ENCODE measurements at regions not wholly inside any gene's neighbourhood (a gene's known extent, or its start where the extent isn't known, plus 50 kb on each side); places are given as distances from the start of the nearest gene placed in this dataset.

DNA sequence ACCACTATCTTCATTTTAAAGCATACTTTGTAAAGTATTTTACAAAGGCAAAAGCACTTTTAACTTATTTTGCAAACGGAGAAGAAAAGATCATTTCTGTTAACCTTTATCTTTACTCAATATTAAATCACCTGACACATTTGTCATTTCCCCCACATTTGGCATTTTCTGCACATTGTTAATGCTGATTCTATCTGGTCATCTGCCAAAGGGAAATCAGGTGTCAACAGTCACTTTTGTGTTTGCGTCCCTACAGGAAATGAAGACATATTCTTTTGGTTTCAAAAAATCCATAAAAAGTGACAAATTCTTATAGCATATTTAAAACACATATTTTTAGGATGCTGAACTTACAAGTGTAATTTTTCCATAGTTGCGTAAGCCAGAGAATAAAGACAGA lies 191.3 kb upstream of the TMEM161B start:
- H3K36me3 Mint-ChIP-seq: no peaks in the 10 kb centered on the region
- no peak overlapping the region for H3K4me3 Mint-ChIP-seq
- no peaks in the 10 kb centered on the region for H3K4me1 Mint-ChIP-seq
- no peaks in the 10 kb centered on the region for H3K9me3 Mint-ChIP-seq
- no peaks in the 10 kb centered on the region for H3K27me3 Mint-ChIP-seq
- H3K27ac Mint-ChIP-seq: no peak overlapping the region

DNA sequence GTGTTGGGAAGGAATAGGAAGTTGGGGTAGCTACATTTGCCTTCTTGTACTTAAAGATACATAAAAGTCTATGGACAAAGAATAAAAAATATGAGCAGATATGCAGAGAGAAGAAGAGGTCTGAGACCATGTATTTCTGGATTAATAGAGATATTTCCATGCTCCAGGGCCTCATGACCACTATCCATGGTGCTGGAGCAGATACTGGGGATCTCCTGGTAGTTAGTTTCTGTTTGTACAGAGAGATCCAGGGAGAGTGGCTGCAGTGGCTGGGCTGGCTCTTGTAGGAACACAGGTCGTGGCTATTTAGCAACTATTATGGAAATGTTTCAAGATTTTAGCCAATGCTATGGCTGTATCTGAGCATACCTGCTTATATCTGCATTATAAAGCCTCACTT lies 184.2 kb upstream of the TMEM161B start:
- H3K9me3 Mint-ChIP-seq: peaks cover 0 to 5% (median 3%) of the 10 kb centered on the region in 3 donors
- H3K36me3 Mint-ChIP-seq: peaks cover 2% of the 10 kb centered on the region
- no peaks in the 10 kb centered on the region for H3K4me1 Mint-ChIP-seq
- no peak overlapping the region for H3K27ac Mint-ChIP-seq
- no peak overlapping the region for H3K4me3 Mint-ChIP-seq
- H3K27me3 Mint-ChIP-seq: peaks cover 1% of the 10 kb centered on the region

DNA sequence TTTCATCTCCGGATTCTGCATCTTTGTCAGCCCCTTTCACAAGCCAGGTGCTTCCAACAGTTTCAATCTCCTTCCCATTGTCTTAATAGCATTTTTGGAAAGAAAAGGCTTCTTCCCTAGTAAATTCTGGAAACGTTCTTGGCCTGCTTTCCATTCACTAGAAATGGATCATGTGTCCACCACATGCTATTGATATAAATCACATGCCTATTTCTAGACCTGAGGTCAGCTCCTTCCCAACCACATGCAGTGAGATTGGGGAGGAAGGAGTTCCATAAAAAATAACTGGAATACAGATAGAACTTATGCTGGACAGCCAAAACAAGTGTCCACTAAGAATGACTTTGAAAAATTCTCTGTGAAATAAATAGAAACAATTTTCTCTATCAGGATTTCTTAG lies 181.6 kb upstream of the TMEM161B start:
- H3K27me3 Mint-ChIP-seq: peaks cover 1% of the 10 kb centered on the region
- H3K36me3 Mint-ChIP-seq: peaks cover 2% of the 10 kb centered on the region
- H3K27ac Mint-ChIP-seq: no peak overlapping the region
- H3K4me1 Mint-ChIP-seq: no peaks in the 10 kb centered on the region
- H3K4me3 Mint-ChIP-seq: no peak overlapping the region
- peaks cover 0 to 5% (median 3%) of the 10 kb centered on the region in 3 donors for H3K9me3 Mint-ChIP-seq

DNA sequence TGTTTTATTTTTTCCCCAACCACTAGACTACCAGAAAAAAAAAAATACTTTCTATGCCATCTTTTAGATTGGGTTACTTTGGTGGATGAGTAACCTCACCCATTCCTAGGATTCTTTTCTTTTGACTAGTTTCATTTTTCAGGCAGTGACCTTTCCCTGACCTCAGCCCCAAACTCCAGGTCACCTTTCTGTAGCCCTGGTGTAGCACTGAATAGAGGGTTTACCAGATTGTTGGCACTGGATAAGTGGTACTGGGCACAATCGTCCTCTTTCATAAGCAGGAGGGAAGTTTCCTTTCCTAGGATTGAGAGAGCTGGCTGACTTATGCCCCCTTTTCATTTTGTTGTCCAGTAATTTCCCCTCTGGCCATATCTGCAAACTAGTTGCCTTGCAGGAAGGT lies 169.4 kb upstream of the TMEM161B start:
- Mint-ChIP-seq H3K9me3 (peaks cover 0 to 4% (median 2%) of the 10 kb centered on the region in 3 donors), H3K36me3 (no peaks in the 10 kb centered on the region), H3K27ac (no peak overlapping the region), H3K27me3 (peaks cover 5% of the 10 kb centered on the region), H3K4me3 (no peak overlapping the region), H3K4me1 (no peaks in the 10 kb centered on the region)

DNA sequence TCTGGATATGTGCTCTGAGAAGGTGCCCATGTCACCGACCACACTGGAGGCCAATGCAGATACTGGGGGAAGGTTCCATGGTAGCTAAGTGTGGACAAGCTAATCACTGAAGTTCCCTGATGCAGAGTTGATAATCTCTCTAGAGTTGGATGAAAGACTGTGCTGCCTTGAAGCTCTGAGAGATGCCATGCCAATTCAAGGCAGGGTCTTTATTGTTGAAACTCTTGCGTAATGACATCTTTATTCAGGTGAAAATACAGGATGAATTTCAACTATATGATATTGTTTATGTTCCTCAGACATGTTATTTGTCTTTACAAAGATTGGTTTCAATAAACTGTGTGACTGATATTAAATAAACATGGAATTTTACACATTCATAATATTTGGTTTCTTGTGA lies 167.6 kb upstream of the TMEM161B start:
- peaks cover 0 to 4% (median 2%) of the 10 kb centered on the region in 3 donors for H3K9me3 Mint-ChIP-seq
- no peaks in the 10 kb centered on the region for H3K36me3 Mint-ChIP-seq
- H3K4me3 Mint-ChIP-seq: no peak overlapping the region
- no peak overlapping the region for H3K27ac Mint-ChIP-seq
- peaks cover 5% of the 10 kb centered on the region for H3K27me3 Mint-ChIP-seq
- no peaks in the 10 kb centered on the region for H3K4me1 Mint-ChIP-seq

DNA sequence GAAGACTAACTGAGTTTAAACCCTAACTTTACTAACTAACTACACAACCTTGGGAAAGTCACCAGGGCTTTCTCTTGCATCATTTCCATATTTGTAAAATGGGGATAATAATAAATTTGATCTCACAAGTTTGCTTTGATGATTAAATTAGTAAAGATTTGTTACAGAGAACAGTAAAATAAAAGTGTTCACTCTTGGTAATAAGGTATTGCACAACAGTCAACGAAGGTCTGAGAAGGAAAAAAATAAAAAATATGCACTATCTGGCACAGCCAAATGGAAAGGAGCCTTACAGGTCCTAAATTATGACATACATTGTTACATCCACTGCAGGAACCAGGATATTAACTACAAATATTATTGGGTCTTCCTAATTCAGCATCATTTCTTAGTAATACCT lies 160.0 kb upstream of the TMEM161B start:
- Mint-ChIP-seq H3K4me1 (no peaks in the 10 kb centered on the region), H3K27me3 (no peaks in the 10 kb centered on the region), H3K4me3 (no peak overlapping the region), H3K9me3 (no peaks in the 10 kb centered on the region), H3K27ac (no peak overlapping the region), H3K36me3 (no peaks in the 10 kb centered on the region)

DNA sequence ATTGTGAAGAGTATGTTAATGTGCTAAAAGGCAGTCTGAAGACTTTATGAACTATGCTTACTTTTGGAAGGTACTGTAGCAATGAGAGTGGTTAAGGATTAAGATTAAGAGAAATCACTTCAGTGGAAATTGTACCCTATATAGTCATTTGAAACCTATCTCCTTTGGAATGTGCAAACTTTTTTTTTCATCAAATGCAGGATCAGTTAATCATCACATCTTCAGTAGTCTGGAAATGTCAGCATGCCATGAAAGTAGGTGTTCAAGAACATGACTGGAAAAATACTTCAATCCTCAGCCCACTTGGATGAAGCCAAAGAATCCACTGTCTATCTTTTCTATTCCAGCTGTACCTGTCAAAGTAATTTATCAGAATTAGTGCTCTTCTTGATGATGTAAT lies 157.8 kb upstream of the TMEM161B start:
- Mint-ChIP-seq H3K36me3 (no peaks in the 10 kb centered on the region), H3K27me3 (no peaks in the 10 kb centered on the region), H3K4me1 (no peaks in the 10 kb centered on the region), H3K9me3 (no peaks in the 10 kb centered on the region), H3K27ac (no peak overlapping the region), H3K4me3 (no peak overlapping the region)

DNA sequence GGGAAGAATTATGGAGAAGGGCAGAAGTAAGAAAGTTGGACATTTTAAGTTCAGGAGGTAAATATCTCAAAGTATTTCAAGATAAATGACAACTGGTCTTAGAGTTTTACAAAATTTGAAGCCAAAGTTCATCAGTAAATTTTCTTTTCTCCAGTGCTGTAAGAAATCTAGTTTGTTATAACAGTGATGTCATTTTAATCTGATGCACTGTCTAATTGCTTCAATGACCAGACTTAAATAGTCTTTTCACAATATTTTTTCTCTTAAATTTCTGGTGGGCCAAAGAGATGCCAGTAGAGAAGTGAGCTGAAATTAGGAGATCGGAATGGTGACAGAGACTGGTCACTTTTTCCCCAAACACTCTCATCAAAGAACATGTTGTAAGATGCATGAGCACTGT lies 156.5 kb upstream of the TMEM161B start:
- H3K9me3 Mint-ChIP-seq: no peaks in the 10 kb centered on the region
- no peaks in the 10 kb centered on the region for H3K36me3 Mint-ChIP-seq
- no peak overlapping the region for H3K4me3 Mint-ChIP-seq
- no peak overlapping the region for H3K27ac Mint-ChIP-seq
- H3K4me1 Mint-ChIP-seq: no peaks in the 10 kb centered on the region
- H3K27me3 Mint-ChIP-seq: no peaks in the 10 kb centered on the region

DNA sequence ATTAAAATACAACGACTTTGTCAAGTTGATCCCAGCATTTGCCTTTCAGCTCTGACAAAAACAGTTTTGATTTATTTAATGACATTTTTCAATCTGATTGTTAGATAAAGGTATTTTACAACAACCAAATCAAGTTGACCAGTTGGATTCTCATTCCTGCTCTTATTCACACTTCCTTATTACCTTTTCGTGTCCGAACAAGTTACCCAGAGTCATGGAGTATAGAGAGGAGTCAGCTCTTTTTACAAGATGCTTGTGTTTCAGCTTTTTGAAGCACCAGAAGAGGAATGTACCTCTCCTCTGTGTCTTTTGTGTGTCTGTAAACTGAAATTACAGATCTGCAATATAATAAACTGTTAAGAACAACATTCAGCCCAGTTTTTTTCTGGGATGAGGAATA lies 151.3 kb upstream of the TMEM161B start:
- H3K36me3 Mint-ChIP-seq: peaks cover 2% of the 10 kb centered on the region
- H3K27ac Mint-ChIP-seq: no peak overlapping the region
- no peaks in the 10 kb centered on the region for H3K27me3 Mint-ChIP-seq
- H3K9me3 Mint-ChIP-seq: no peaks in the 10 kb centered on the region
- H3K4me3 Mint-ChIP-seq: no peak overlapping the region
- H3K4me1 Mint-ChIP-seq: no peaks in the 10 kb centered on the region

DNA sequence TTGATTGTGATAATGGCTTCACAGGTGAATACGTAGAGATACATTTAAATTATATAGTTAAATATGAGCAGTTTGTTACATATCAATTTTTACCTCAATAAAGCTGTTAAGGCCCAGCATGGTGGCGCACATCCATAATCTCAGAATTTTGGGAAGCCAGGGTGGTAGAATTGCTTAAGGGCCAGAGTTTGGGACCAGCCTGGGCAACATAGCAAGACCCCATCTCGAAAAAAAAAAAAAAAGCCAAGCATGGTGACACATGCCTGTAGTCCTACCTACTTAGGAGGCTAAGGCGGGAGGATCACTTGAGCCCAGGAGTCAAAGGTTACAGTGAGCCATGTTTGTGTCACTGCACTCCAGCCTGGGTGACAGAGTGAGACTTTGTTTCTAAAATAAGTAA lies 138.7 kb upstream of the TMEM161B start:
- Mint-ChIP-seq H3K36me3 (no peaks in the 10 kb centered on the region), H3K9me3 (no peaks in the 10 kb centered on the region), H3K27ac (no peak overlapping the region), H3K27me3 (no peaks in the 10 kb centered on the region), H3K4me1 (no peaks in the 10 kb centered on the region), H3K4me3 (no peak overlapping the region)

DNA sequence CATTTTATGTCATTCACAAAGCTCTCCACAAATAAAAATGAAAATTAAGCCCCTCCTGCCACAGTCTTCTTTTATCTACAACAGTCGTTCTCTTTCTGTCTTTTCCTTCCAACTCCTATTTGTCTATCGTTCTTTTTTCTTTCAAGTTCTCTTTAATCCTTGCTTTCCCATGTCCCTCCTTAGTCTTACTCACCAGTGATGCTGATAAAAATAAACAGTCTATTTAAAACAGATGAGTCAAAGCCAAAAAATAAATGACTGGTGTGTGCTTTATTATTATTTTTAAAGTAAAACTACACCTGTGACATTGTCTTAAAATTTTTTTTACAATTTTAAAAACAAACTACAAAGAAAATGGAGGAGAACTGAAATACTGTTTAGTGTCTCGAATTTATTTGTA lies 137.1 kb upstream of the TMEM161B start:
- H3K36me3 Mint-ChIP-seq: no peaks in the 10 kb centered on the region
- H3K4me3 Mint-ChIP-seq: no peak overlapping the region
- H3K9me3 Mint-ChIP-seq: no peaks in the 10 kb centered on the region
- H3K4me1 Mint-ChIP-seq: no peaks in the 10 kb centered on the region
- no peak overlapping the region for H3K27ac Mint-ChIP-seq
- H3K27me3 Mint-ChIP-seq: no peaks in the 10 kb centered on the region

DNA sequence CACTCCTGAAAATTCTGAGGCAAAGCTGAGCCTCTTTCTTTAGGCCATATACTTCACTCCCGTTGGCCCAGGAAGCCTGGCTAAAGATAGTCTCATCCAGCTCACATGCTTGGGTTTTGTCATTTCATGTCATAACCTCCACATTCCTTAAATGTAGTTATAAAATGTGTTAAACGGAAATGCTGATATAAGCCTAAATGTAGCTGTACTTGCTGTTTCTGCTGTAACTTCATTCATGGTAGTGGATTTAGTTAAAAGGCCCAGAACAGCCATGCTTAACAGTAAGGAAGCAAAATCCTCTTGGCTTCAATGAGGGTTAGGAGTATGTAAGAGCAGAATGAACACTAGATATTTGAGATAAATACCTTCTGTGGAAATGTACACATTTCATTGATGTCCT lies 135.8 kb upstream of the TMEM161B start:
- Mint-ChIP-seq H3K27ac (no peak overlapping the region), H3K4me1 (no peaks in the 10 kb centered on the region), H3K27me3 (no peaks in the 10 kb centered on the region), H3K36me3 (peaks cover 4% of the 10 kb centered on the region), H3K9me3 (no peaks in the 10 kb centered on the region), H3K4me3 (no peak overlapping the region)

DNA sequence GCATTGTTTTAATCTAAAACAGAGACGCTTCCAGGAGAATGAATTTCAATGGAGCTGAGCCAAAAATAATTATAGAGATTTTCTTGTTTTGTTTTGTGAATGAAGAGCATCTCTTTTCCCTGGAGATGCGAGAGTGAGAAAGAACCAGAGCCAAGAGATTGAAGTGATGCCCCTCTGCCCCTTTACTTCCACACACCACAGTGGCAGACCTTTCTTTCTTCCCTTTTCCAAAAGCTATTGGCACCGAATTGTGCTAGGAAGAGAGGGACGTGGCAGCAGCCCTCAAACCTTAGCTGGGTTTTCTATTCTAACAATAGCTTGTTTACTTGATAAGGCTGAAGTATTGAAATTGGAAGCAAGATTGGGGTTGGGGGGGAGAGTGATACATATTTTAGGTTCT lies 133.0 kb upstream of the TMEM161B start:
- Mint-ChIP-seq H3K27ac (no peak overlapping the region), H3K27me3 (no peaks in the 10 kb centered on the region), H3K9me3 (no peaks in the 10 kb centered on the region), H3K4me3 (no peak overlapping the region), H3K4me1 (no peaks in the 10 kb centered on the region), H3K36me3 (peaks cover 4% of the 10 kb centered on the region)

DNA sequence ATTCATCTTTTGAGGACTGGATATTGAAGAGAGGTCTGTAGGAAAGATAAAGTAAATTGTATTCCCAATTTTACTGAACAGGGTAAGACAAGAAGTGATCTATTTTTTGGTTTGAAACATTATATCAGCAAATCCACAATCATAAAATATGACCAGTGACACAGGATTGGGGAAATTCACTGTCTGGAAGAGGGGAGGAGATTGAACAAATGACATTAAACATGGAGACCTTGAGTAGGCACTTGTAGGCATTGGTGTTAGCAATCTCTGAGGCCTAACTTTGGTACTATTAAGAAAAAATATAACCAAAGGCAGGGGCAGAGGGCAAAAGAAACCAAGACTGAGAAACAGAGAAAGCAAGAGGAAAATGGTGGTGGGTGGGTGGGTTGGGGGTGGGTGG lies 132.6 kb upstream of the TMEM161B start:
- H3K9me3 Mint-ChIP-seq: no peaks in the 10 kb centered on the region
- H3K4me1 Mint-ChIP-seq: no peaks in the 10 kb centered on the region
- H3K27ac Mint-ChIP-seq: no peak overlapping the region
- H3K27me3 Mint-ChIP-seq: no peaks in the 10 kb centered on the region
- H3K4me3 Mint-ChIP-seq: no peak overlapping the region
- peaks cover 4% of the 10 kb centered on the region for H3K36me3 Mint-ChIP-seq

DNA sequence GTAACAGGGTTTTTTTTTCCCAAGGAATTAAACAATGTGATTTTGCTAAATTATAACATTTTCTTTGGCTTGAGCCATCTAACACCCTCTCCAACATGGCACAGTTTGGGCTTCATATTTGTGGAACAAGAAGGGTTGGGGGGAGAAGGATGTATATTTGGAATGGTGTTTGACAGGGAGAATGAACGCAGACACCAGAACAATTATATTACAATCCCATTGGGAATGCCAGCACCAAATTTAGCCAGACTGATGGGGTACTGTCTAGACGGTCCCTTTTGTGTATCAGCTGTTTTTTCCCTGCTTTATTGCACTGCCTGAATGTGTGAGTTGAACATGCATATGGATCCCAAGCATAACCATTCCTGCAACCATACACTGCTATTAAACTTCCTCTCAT lies 130.9 kb upstream of the TMEM161B start:
- no peak overlapping the region for H3K4me3 Mint-ChIP-seq
- no peaks in the 10 kb centered on the region for H3K27me3 Mint-ChIP-seq
- no peaks in the 10 kb centered on the region for H3K9me3 Mint-ChIP-seq
- H3K36me3 Mint-ChIP-seq: peaks cover 4% of the 10 kb centered on the region
- no peak overlapping the region for H3K27ac Mint-ChIP-seq
- no peaks in the 10 kb centered on the region for H3K4me1 Mint-ChIP-seq

DNA sequence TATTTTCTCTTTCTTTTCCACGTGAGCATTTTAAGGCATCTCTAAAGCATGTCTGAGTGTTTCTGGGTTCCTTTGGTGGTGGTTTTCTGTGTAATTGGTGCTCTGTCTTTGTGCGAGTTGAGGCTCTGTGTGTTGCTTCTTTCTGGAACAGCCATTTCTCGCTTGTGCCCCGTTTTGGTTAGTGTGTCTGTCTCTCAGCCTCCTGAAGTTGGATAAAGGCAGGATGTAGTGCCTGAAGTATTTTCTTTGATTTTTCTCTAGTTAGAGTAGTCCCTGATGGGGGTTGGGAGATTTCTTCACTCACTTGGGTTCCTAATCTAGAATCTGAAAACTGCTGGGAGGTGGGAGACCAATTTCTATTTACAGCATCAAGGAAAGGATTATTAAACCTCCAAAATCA lies 129.7 kb upstream of the TMEM161B start:
- Mint-ChIP-seq H3K4me3 (no peak overlapping the region), H3K9me3 (no peaks in the 10 kb centered on the region), H3K27me3 (no peaks in the 10 kb centered on the region), H3K27ac (no peak overlapping the region), H3K4me1 (no peaks in the 10 kb centered on the region), H3K36me3 (peaks cover 4% of the 10 kb centered on the region)

DNA sequence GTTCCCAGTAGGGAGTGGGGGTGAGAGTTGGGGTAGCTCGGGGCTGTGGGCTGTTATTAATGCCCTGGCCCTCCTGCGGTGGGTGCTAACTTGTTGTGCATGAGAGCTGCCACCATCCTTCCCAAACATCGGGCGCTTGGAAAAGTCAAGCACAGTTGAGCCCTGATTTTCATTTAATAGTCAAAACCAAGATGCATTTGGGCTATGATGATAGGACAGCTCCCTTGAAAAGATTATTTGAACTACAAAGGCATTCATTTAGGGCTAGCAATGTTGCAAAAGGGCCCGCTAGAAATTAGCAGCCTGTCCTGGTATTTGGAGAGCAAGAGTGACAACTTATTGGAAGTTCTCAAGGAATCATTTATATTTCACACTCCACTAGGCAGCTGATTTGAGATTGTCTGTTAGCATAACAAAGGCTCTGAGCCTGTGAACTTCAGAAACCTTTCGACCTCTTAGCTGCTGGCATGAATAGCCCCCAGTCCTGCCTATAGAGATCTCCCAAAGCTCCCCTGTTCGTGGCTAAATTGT lies 128.2 kb upstream of the TMEM161B start:
- Mint-ChIP-seq H3K4me3 (no peak overlapping the region), H3K27ac (no peak overlapping the region), H3K9me3 (no peaks in the 10 kb centered on the region), H3K27me3 (no peaks in the 10 kb centered on the region), H3K4me1 (no peaks in the 10 kb centered on the region), H3K36me3 (peaks cover 4% of the 10 kb centered on the region)

Measured in IgD-negative memory B cell (primary cell).